ENCODE measurements at regions not wholly inside any gene's neighbourhood (a gene's known extent, or its start where the extent isn't known, plus 50 kb on each side); places are given as distances from the start of the nearest gene placed in this dataset.
A peak's percentile ranks its signal among the peaks of the same experiment; 100 is the strongest.

GRCh38 chr2:129894616-129895015 lies 84.8 kb upstream of the RAB6C start:
- DNase-seq (ENCODE audit: low read depth): no peak

- DNase-seq (ENCODE audit: low read depth): no peak
Measured at GRCh38 chr2:129895061-129895460, 84.4 kb upstream of the RAB6C start.

- no peak for DNase-seq (ENCODE audit: low read depth)
Measured at GRCh38 chr2:129895526-129896082, 83.9 kb upstream of the RAB6C start.

- DNase-seq (ENCODE audit: low read depth): no peak
Measured at GRCh38 chr2:129896226-129897100, 83.0 kb upstream of the RAB6C start.

GRCh38 chr2:129901754-129902415 lies 77.6 kb upstream of the RAB6C start:
- no peak for DNase-seq (ENCODE audit: low read depth)

- DNase-seq (ENCODE audit: low read depth): no peak
Measured at GRCh38 chr2:129902731-129903585, 76.5 kb upstream of the RAB6C start.

- peak; percentile 56 for DNase-seq (ENCODE audit: low read depth)
Measured at GRCh38 chr2:129903586-129904425, 75.7 kb upstream of the RAB6C start.

- no peak for DNase-seq (ENCODE audit: low read depth)
Measured at GRCh38 chr2:129904532-129905446, 74.7 kb upstream of the RAB6C start.

- DNase-seq (ENCODE audit: low read depth): no peak
Measured at GRCh38 chr2:129905664-129906081, 73.8 kb upstream of the RAB6C start.

- no peak for DNase-seq (ENCODE audit: low read depth)
Measured at GRCh38 chr2:129906139-129906860, 73.2 kb upstream of the RAB6C start.

- DNase-seq (ENCODE audit: low read depth): no peak
Measured at GRCh38 chr2:129906861-129907235, 72.6 kb upstream of the RAB6C start.

- DNase-seq (ENCODE audit: low read depth): no peak
Measured at GRCh38 chr2:129907256-129907998, 72.0 kb upstream of the RAB6C start.

- DNase-seq (ENCODE audit: low read depth): no peak
Measured at GRCh38 chr2:129908721-129909373, 70.6 kb upstream of the RAB6C start.

- DNase-seq (ENCODE audit: low read depth): no peak
Measured at GRCh38 chr2:129909651-129910418, 69.6 kb upstream of the RAB6C start.

GRCh38 chr2:129910446-129911362 lies 68.8 kb upstream of the RAB6C start:
- no peak for DNase-seq (ENCODE audit: low read depth)

Measured in HT1080 (cell line).